GM12875 (cell line): ENCODE measurements at regions not wholly inside any gene's neighbourhood (a gene's known extent, or its start where the extent isn't known, plus 50 kb on each side); places are given as distances from the start of the nearest gene placed in this dataset.
"Not testable (repeated sequence)": the region's sequence is repeated elsewhere in the genome, so short reads cannot be mapped to it uniquely, and the experiment has no call there.

ENCODE experiments used
- H3K4me3 ChIP-seq: one replicate; pipeline ENCODE4 v1.5.1; 2011; ENCODE audit warnings: low read depth, low read length, control low read depth
- CTCF ChIP-seq: IDR thresholded peaks from 2 replicates; pipeline ENCODE4 v1.5.1; 2011; ENCODE audit warnings: low read depth, mild to moderate bottlenecking, control low read depth, inconsistent platforms, low read length, moderate library complexity, borderline replicate concordance; ENCODE audit not compliant: insufficient read depth

- TF ChIP-seq CTCF = no peak
- no peak overlapping the region for H3K4me3 ChIP-seq
Observed at GRCh38 chr1:219548386-219548785, 64.5 kb downstream of the ZC3H11B start.

GRCh38 chr1:219545756-219546155, 67.1 kb downstream of the ZC3H11B start:
- not testable (repeated sequence) for H3K4me3 ChIP-seq

- no peak for TF ChIP-seq CTCF
- no peak overlapping the region for H3K4me3 ChIP-seq
Observed at GRCh38 chr1:219544163-219544846, 68.6 kb downstream of the ZC3H11B start.

- no peak for TF ChIP-seq CTCF
- H3K4me3 ChIP-seq = no peak overlapping the region
Observed at GRCh38 chr1:219542828-219543518, 69.9 kb downstream of the ZC3H11B start.

- no peak overlapping the region for H3K4me3 ChIP-seq
- TF ChIP-seq CTCF = no peak
Observed at GRCh38 chr1:219541946-219542345, 71.0 kb downstream of the ZC3H11B start.

GRCh38 chr1:219539645-219540254, 73.2 kb downstream of the ZC3H11B start:
- no peak for TF ChIP-seq CTCF
- no peak overlapping the region for H3K4me3 ChIP-seq

GRCh38 chr1:219538886-219539285, 74.0 kb downstream of the ZC3H11B start:
- no peak overlapping the region for H3K4me3 ChIP-seq
- no peak for TF ChIP-seq CTCF
